NOMO-1 treated with dmso at 0.1 percent for 144 hours (cell line): ENCODE measurements at regions not wholly inside any gene's neighbourhood (a gene's known extent, or its start where the extent isn't known, plus 50 kb on each side); places are given as distances from the start of the nearest gene placed in this dataset.

Experiments used
- DNase-seq: peaks from one replicate; lab custom pipeline; 2025; ENCODE audit not compliant: unreplicated experiment; lab: John Stamatoyannopoulos, UW

DNA sequence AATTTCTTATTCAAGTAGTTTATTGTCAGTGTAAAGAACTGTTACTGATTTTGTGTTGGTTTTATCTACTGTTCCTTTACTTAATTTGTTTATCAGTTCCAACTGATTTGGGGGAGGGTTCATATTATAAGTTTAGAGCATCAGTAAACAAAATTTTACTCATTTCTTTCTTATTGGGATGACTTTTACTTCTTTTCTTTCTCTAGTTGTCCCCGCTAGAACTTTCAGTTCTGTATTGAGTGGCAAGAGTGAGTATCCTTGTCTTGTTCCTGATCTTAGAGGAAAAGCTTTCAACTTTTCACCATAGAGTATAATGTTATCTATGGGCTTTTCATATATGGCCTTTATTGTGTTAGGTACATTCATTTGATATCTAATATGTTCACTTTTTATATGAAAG, 584.1 kb downstream of the LRFN5 start:
- no peak for DNase-seq

DNA sequence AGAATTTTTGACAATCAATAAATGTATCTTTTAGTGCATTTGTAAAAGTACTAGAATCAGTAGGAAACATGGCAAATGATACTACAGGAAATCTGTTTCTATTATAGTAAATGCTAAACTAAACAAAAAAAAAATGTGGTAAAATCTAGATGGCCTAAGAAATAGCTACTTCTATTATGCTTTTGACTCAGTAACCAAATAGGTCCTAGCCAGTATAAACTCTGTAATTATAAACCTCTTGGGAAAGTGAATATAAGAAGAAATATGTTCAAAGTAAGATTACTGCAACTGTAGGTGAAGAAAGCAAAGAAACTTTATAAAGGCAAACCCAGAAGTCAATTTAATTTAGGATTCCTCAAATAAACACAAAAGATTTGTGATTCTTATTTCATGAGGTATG, 581.2 kb downstream of the LRFN5 start:
- DNase-seq = no peak

DNA sequence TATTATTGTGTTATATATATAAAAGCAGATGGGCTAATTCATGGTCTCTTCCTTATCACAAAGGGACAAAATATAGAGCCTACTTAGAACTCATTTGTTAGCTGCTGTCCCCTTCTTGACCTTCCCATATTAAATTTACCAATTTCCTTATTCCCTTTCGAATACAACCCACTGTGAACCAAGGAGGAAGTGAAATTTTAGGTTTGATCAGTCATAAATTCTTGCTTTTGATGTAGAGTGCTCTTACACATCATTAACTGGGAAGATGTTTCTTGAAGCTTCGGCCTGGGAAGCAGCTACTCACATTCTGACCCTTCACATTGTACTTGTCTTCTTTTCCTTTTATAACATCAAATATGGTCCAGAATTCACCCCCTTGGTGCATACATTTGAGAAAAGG, 579.0 kb downstream of the LRFN5 start:
- DNase-seq = peak; percentile 10

- DNase-seq = no peak
These were observed 567.7 kb downstream of the LRFN5 start for GRCh38 chr14:42174357-42174756.

GRCh38 chr14:42173206-42173605, 566.5 kb downstream of the LRFN5 start:
- no peak for DNase-seq

DNA sequence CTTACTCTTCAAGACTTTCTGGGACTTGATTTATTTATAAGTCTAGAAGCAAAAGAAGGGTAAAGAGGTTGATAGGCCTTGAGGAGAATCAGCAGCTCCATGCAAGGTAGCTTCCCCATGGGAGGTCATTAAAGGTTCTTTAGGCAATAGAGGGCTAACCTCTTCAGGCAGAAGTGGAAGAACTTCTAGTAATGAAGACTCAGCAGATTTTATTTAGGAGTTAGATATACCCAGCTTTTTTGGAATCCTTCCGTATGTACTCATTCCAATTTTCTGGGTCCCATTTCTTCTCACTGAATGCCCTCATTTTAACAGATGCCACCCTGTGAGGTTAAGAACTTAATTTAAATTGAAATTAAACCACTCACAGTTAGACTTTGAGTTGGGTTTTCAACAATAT, 565.6 kb downstream of the LRFN5 start:
- no peak for DNase-seq

- no peak for DNase-seq
These were observed 556.5 kb downstream of the LRFN5 start for GRCh38 chr14:42163136-42163535.

- DNase-seq = no peak
These were observed 552.5 kb downstream of the LRFN5 start for GRCh38 chr14:42159138-42159537.

DNA sequence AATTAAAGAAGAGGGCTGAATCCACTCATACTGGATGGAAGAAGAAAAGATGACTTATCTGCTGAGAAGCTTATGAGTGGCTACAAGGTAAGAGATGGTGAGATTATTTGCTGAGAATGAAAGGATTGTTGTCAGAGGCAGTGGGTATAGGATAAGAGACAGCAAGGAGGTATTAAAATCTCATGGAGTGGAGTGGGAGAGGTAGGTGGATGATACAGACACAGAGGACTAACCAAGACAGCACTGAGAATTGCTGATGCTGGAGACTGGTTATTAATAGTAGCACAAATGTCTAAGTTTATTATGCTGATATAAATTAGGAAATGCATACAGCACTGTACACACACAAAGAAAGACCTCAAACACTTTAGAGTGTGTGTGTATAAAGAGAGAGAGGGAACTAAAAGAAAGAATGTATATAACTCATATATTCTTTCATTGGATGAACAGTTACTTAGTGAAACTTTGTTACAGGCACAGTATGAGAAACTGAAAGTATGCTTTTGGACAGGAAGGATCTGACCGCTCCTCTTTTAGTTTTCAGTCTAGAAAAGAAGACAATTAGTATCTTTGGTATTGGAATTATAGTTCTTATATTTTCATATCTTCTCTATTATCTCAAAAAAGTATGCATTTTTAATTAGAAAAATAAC, 543.1 kb downstream of the LRFN5 start:
- no peak for DNase-seq

GRCh38 chr14:42145766-42146165, 539.1 kb downstream of the LRFN5 start:
- no peak for DNase-seq

DNA sequence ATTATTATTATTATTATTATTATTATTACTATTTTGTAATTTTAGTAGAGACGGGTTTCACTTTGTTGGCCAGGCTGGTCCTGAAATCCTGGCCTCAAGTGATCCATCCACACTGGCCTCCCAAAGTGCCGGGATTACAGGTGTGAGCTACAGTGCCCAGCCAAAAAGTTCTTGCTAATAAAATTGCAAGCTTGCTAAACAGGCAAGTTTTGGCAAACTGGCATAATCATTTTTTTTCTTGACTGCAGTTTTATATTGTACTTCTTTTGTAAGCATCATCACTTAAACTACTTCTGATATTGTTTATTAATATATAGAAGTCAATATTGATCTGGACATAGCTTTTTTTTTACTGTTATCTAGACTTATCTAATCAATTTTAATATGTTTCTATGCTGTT, 536.4 kb downstream of the LRFN5 start:
- DNase-seq = no peak

- DNase-seq = no peak
These were observed 534.7 kb downstream of the LRFN5 start for GRCh38 chr14:42141328-42141727.

DNA sequence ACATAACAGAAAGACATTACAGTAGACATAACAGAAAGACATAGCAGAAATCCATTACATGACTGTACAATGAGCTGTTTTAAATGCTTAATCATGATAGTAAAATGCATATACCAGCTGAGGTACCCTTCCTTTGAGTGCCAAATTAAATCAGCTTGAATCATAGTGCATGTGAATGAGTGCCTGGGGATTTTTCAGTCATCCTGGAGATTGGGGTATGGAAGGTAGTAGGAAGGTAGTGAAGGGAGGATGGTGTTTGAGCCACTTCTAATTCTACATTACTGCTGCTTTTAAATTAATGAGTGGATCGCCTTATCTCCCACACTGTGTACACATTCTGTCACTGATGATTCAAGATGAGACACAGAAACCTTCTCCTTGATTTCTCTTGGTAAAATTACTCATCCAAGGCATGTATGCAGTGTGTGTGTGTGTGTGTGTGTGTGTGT, 534.2 kb downstream of the LRFN5 start:
- DNase-seq = no peak

GRCh38 chr14:42140001-42140400, 533.3 kb downstream of the LRFN5 start:
- DNase-seq = no peak

DNA sequence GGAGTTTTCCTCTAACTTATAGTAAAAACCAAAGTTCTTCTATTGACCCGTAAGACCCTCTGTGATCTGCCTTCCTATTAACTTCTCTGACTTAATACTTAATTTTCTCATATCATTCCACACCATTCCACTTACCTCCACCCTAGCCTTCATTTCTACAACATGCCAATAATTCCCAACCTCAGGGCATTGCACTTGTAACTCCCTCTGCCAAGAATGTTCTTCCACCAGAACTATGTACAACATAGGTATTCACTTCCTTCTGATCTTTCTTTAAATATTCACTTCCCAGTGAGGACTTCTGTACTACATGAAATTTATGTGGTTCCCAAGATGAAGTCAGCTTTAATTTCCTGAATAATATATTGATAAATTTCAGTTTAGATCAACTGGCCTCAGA, 531.7 kb downstream of the LRFN5 start:
- no peak for DNase-seq

DNA sequence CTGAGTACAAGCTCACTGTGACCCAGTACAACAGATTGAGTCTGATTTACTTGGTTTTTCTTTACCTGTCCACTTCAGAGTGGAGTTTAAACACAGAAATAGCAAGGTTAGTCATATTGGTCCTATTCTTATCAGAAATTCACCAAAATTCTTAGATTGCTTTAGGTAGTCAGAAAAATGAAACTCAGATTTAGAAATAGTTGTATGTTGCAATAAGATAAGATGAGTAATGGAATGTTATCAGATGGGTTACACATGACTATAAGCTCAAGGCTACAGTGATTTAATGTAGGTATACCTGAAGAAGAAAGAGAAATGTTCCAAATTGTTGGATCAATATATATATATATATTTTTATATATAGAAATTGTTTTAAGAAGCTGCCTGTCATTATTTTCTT, 524.1 kb downstream of the LRFN5 start:
- DNase-seq = no peak

DNA sequence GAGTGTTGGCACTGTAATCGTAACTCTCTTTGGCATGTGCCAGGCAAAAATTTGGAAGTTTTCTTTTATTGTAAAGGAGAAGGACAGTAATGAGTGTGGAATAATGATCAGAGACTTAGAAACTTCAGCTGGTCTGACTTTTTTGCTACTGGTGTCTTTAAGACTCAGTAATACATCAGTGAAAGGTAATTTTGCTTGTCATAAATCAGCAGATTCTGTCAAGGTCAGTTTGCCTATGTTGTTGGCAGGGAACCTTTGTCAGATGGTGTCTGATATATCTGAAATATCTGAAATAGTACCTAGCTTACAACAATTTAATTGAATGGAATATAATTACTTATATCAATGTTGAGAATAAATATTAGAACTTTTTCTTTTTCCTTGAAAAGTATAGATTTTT, 516.9 kb downstream of the LRFN5 start:
- DNase-seq = no peak

GRCh38 chr14:42113358-42114069, 506.8 kb downstream of the LRFN5 start:
- no peak for DNase-seq

DNA sequence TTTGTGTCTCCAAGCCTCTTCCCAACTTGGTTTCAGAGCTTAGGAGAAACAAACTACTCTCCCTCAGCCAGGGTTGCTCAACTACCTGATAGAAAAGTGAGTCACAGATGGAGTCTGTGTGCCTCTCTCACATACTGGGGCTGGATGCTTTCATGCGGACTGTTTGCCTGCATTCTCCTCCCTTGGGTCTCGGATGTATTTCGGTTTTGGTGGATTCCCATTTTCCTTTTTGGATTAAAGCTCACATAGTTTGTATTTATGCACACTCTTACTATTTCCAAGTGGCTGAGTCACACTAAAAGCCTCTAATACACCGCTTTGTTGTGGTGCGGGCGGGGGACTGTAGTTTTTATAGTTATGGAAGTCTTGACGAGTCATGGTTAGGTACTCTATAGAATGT, 505.4 kb downstream of the LRFN5 start:
- no peak for DNase-seq

GRCh38 chr14:42111355-42111754, 504.7 kb downstream of the LRFN5 start:
- no peak for DNase-seq

GRCh38 chr14:42110167-42110566, 503.5 kb downstream of the LRFN5 start:
- DNase-seq = no peak

- no peak for DNase-seq
These were observed 488.5 kb downstream of the LRFN5 start for GRCh38 chr14:42095155-42095554.

GRCh38 chr14:42090122-42090521, 483.4 kb downstream of the LRFN5 start:
- DNase-seq = no peak
